GM10266 (cell line): ENCODE measurements at regions not wholly inside any gene's neighbourhood (a gene's known extent, or its start where the extent isn't known, plus 50 kb on each side); places are given as distances from the start of the nearest gene placed in this dataset.

Source experiments
- DNase-seq: peaks from one replicate; pipeline ENCODE4 v3.0.0; 2012; ENCODE audit errors: extremely low spot score
- CTCF ChIP-seq: IDR thresholded peaks from 2 replicates; pipeline ENCODE4 v1.5.1; 2012; ENCODE audit warnings: mild to moderate bottlenecking, low read depth; ENCODE audit not compliant: control insufficient read depth, insufficient read depth; ENCODE audit errors: missing control alignments

- no peak for DNase-seq
- no peak for TF ChIP-seq CTCF
Measured at GRCh38 chr19:28636706-28637105, 576.2 kb downstream of the UQCRFS1 start.

- DNase-seq: no peak
- no peak for TF ChIP-seq CTCF
Measured at GRCh38 chr19:28636016-28636629, 576.8 kb downstream of the UQCRFS1 start.

- no peak for TF ChIP-seq CTCF
- DNase-seq: no peak
Measured at GRCh38 chr19:28634837-28635236, 578.1 kb downstream of the UQCRFS1 start.

GRCh38 chr19:28634019-28634328 lies 579.0 kb downstream of the UQCRFS1 start:
- no peak for TF ChIP-seq CTCF
- no peak for DNase-seq

- peak; percentile 10 for DNase-seq
- peak; percentile 78 for TF ChIP-seq CTCF
Measured at GRCh38 chr19:28633319-28634018, 579.5 kb downstream of the UQCRFS1 start.

GRCh38 chr19:28632371-28633080 lies 580.4 kb downstream of the UQCRFS1 start:
- no peak for DNase-seq
- no peak for TF ChIP-seq CTCF

- TF ChIP-seq CTCF: no peak
- DNase-seq: no peak
Measured at GRCh38 chr19:28631961-28632360, 581.0 kb downstream of the UQCRFS1 start.
